ENCODE measurements at regions not wholly inside any gene's neighbourhood (a gene's known extent, or its start where the extent isn't known, plus 50 kb on each side); places are given as distances from the start of the nearest gene placed in this dataset.
"Not testable (repeated sequence)": the region's sequence is repeated elsewhere in the genome, so short reads cannot be mapped to it uniquely, and the experiment has no call there.

DNA sequence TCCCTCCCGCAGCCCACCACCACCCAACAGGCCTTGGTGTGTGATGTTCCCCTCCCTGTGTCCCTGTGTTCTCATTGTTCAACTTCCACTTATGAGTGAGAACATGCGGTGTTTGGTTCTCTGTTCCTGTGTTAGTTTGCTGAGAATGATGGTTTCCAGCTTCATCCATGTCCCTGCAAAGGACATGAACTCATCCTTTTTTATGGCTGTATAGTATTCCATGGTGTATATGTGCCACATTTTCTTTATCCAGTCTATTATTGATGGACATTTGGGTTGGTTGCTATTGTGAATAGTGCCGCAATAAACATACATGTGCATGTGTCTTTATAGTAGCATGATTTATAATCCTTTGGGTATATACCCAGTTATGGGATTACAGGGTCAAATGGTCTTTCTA is 59.1 kb upstream of the RHOBTB1 start:
- peaks cover 40% of the 10 kb centered on the region for H3K27me3 Mint-ChIP-seq
- DNase-seq; H3K27ac Mint-ChIP-seq; CTCF ChIA-PET; H3K4me1 Mint-ChIP-seq; H3K9me3 Mint-ChIP-seq (ENCODE audit: low read depth); H3K36me3 Mint-ChIP-seq; ATAC-seq; H3K4me3 Mint-ChIP-seq: not testable (repeated sequence)

GRCh38 chr10:61001731-61002122 is 57.7 kb upstream of the RHOBTB1 start:
- DNase-seq: no peak
- no peak for ATAC-seq
- Mint-ChIP-seq H3K9me3 (ENCODE audit: low read depth) (no peaks in the 10 kb centered on the region), H3K27me3 (peaks cover 40% of the 10 kb centered on the region), H3K36me3 (no peaks in the 10 kb centered on the region), H3K27ac (no peak overlapping the region), H3K4me1 (no peaks in the 10 kb centered on the region), H3K4me3 (no peak overlapping the region)
- CTCF ChIA-PET: interaction anchor here (0.6 kb wide), 1 partner anchor 441 kb away, joined by 3 read pairs; no protein-coding TSS in a partner anchor

DNA sequence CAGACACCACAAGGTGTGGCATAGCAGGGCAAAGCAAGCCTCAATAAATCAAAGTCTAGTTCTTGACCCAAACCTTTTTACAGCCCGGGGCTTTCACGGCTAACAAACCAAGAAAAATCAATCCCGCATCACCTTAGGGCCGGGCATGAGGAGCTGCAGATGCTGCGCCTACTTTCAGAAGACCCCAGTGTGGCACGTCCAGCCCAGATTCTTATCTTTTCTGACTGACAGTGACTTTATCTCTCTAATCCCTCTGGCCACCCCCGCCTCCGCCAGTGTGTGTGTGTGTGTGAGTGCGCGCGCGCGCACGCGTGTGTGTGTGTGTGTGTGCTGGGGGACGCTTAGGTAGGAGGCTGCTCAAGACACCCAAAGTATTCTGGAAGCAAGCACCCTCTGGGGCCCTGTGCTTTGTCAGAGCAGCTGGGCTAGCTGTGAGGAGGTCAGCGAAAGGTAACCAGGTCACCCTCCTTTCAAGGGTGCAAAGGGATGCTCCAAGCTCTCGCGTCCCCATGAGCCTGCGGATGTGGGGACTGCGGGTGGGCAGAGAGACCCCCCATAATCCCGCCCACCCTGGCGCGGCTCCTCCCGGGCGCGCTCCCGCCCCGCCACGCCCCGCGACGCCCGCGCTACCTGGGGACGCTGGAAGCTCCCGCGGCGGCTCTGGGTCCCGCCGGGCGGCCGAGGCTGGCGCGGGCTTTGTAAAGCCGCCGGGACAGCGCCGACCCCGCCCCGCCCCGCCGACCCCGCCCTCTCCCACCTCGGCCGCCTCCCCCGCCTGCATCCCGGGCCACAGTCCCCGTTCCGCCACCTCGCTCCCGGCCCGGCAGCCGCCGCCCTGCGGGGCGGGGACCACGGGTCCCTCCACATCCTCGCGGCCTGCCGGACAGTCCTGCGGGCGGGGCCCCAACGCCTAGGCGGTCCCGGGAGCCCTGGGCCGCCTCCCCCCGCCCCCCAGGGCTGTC is 57.1 kb upstream of the RHOBTB1 start:
- Mint-ChIP-seq H3K4me3 (no peak overlapping the region), H3K9me3 (ENCODE audit: low read depth) (no peaks in the 10 kb centered on the region), H3K27me3 (peaks cover 45% of the 10 kb centered on the region), H3K36me3 (no peaks in the 10 kb centered on the region), H3K4me1 (no peaks in the 10 kb centered on the region), H3K27ac (no peak overlapping the region)
- CTCF ChIA-PET: no interaction called here
- no peak for DNase-seq
- peak; percentile 20 for ATAC-seq

DNA sequence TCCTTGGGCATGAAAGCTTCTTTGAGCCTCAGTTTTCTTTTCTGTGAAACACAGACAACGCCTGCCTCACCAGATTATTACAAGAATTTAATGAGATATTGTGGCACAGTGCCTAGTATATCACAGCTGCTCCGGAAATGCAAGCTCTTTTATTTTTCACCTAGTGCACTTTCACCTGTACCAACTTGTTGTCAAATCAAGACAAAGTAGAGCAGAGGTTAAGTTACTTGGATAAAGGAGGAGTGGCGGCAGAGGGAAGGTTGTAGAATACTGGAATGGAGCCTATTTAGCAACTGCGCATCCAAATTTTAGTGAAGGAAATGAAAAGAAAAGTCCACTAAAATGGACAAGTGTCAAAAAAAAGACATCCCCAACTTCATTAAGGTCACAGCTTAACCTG is 54.9 kb upstream of the RHOBTB1 start:
- H3K4me1 Mint-ChIP-seq: no peaks in the 10 kb centered on the region
- ATAC-seq (no peak), DNase-seq (no peak)
- H3K9me3 Mint-ChIP-seq (ENCODE audit: low read depth): no peaks in the 10 kb centered on the region
- CTCF ChIA-PET: no interaction called here
- H3K27ac Mint-ChIP-seq: no peak overlapping the region
- peaks cover 46% of the 10 kb centered on the region for H3K27me3 Mint-ChIP-seq
- no peak overlapping the region for H3K4me3 Mint-ChIP-seq
- no peaks in the 10 kb centered on the region for H3K36me3 Mint-ChIP-seq

DNA sequence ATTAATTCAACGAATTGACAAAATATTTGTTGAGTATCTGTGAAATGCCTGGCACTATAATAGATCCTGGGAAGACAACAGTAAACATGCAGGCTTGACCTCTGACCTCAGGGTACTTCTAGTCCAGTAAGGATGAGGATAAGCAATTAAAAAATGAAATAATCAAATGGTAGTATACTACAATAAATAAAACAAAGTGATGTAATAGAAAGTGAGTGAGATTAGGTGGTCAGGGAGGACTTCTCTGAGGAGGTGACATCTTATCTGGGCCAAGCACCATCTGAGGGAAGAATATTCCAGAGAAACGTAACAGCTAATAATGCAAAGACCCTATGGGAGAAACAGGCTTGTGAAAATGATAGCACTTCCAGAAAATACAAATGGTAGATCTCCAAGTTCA is 50.1 kb upstream of the RHOBTB1 start:
- Mint-ChIP-seq H3K36me3 (no peaks in the 10 kb centered on the region), H3K4me3 (no peak overlapping the region), H3K27ac (no peak overlapping the region), H3K27me3 (peaks cover 10% of the 10 kb centered on the region), H3K4me1 (no peaks in the 10 kb centered on the region), H3K9me3 (ENCODE audit: low read depth) (no peaks in the 10 kb centered on the region)
- no peak for DNase-seq
- no peak for ATAC-seq
- CTCF ChIA-PET: no interaction called here
